ENCODE measurements at regions not wholly inside any gene's neighbourhood (a gene's known extent, or its start where the extent isn't known, plus 50 kb on each side); places are given as distances from the start of the nearest gene placed in this dataset.
A peak's percentile ranks its signal among the peaks of the same experiment; 100 is the strongest.

- no peak for DNase-seq
Observed at GRCh38 chr3:107992976-107993684, 97.7 kb downstream of the CD47 start.

GRCh38 chr3:107990926-107991325, 99.9 kb downstream of the CD47 start:
- no peak for DNase-seq

- no peak for DNase-seq
Observed at GRCh38 chr3:107990433-107990832, 100.4 kb downstream of the CD47 start.

- DNase-seq: no peak
Observed at GRCh38 chr3:107989661-107990060, 101.2 kb downstream of the CD47 start.

GRCh38 chr3:107988460-107989175, 102.2 kb downstream of the CD47 start:
- DNase-seq: peak; percentile 67

GRCh38 chr3:107987036-107987939, 103.5 kb downstream of the CD47 start:
- no peak for DNase-seq

- no peak for DNase-seq
Observed at GRCh38 chr3:107986505-107986904, 104.3 kb downstream of the CD47 start.

GRCh38 chr3:107985496-107985895, 105.3 kb downstream of the CD47 start:
- DNase-seq: no peak

- DNase-seq: no peak
Observed at GRCh38 chr3:107983247-107983646, 107.6 kb downstream of the CD47 start.

GRCh38 chr3:107982165-107982564, 108.7 kb downstream of the CD47 start:
- no peak for DNase-seq

- DNase-seq: no peak
Observed at GRCh38 chr3:107981471-107982111, 109.2 kb downstream of the CD47 start.

GRCh38 chr3:107979538-107979937, 111.3 kb downstream of the CD47 start:
- no peak for DNase-seq

GRCh38 chr3:107978131-107979055, 112.4 kb downstream of the CD47 start:
- DNase-seq: no peak

- no peak for DNase-seq
Observed at GRCh38 chr3:107977221-107978130, 113.4 kb downstream of the CD47 start.

GRCh38 chr3:107976202-107976800, 114.5 kb downstream of the CD47 start:
- DNase-seq: no peak

GRCh38 chr3:107975529-107976201, 115.2 kb downstream of the CD47 start:
- DNase-seq: no peak

GRCh38 chr3:107973961-107974360, 116.9 kb downstream of the CD47 start:
- no peak for DNase-seq

GRCh38 chr3:107973152-107973551, 117.7 kb downstream of the CD47 start:
- no peak for DNase-seq

GRCh38 chr3:107970993-107971580, 119.7 kb downstream of the CD47 start:
- DNase-seq: no peak

Measured in activated effector memory CD4-positive, alpha-beta T cell treated with anti-CD3 and anti-CD28 coated beads, Interleukin-2, amount 50 U/mL, for 16 hours (primary cell).